ENCODE measurements at regions not wholly inside any gene's neighbourhood (a gene's known extent, or its start where the extent isn't known, plus 50 kb on each side); places are given as distances from the start of the nearest gene placed in this dataset.

- Histone ChIP-seq H3K27ac (no peak overlapping the region), H3K4me3 (no peak overlapping the region), H3K9me3 (no peaks in the 10 kb centered on the region), H3K27me3 (replicated peaks; ENCODE audit: insufficient read depth) (no peaks in the 10 kb centered on the region), H3K36me3 (no peaks in the 10 kb centered on the region), H3K4me1 (replicated peaks) (no peaks in the 10 kb centered on the region)
- TF ChIP-seq POLR2AphosphoS5 (IDR thresholded peaks at IDR 0.05) (no peak), POLR2A (IDR thresholded peaks at IDR 0.05) (no peak), CTCF (IDR thresholded peaks at IDR 0.05) (no peak)
- no peak for DNase-seq (ENCODE audit: low spot score)
- intact Hi-C loops (cut with DNase I): no loop called here
- 63% methylated on average over 1 of the region's 1 CpG for WGBS
Observed at GRCh38 chr14:44788612-44789011, 173.1 kb downstream of the KLHL28 start.

- intact Hi-C loops (cut with DNase I): no loop called here
- 81% methylated on average over 3 of the region's 3 CpGs for WGBS
- Histone ChIP-seq H3K4me3 (no peak overlapping the region), H3K36me3 (no peaks in the 10 kb centered on the region), H3K9me3 (no peaks in the 10 kb centered on the region), H3K27ac (no peak overlapping the region), H3K27me3 (replicated peaks; ENCODE audit: insufficient read depth) (no peaks in the 10 kb centered on the region), H3K4me1 (replicated peaks) (no peaks in the 10 kb centered on the region)
- TF ChIP-seq POLR2A (IDR thresholded peaks at IDR 0.05): no peak
- no peak for TF ChIP-seq CTCF (IDR thresholded peaks at IDR 0.05)
- no peak for DNase-seq (ENCODE audit: low spot score)
Observed at GRCh38 chr14:44785096-44785495, 176.7 kb downstream of the KLHL28 start.

- no peaks in the 10 kb centered on the region for H3K36me3 ChIP-seq
- no peaks in the 10 kb centered on the region for H3K27me3 ChIP-seq (replicated peaks; ENCODE audit: insufficient read depth)
- TF ChIP-seq POLR2AphosphoS5 (IDR thresholded peaks at IDR 0.05): no peak
- TF ChIP-seq CTCF (IDR thresholded peaks at IDR 0.05): no peak
- TF ChIP-seq POLR2A (IDR thresholded peaks at IDR 0.05): no peak
- H3K4me3 ChIP-seq: no peak overlapping the region
- H3K27ac ChIP-seq: no peak overlapping the region
- DNase-seq (ENCODE audit: low spot score): no peak
- no peaks in the 10 kb centered on the region for H3K4me1 ChIP-seq (replicated peaks)
- intact Hi-C loops (cut with DNase I): no loop called here
- H3K9me3 ChIP-seq: no peaks in the 10 kb centered on the region
Observed at GRCh38 chr14:44783901-44784300, 177.8 kb downstream of the KLHL28 start.

- DNase-seq (ENCODE audit: low spot score): no peak
- Histone ChIP-seq H3K36me3 (no peaks in the 10 kb centered on the region), H3K27ac (no peak overlapping the region), H3K4me3 (no peak overlapping the region), H3K27me3 (replicated peaks; ENCODE audit: insufficient read depth) (no peaks in the 10 kb centered on the region), H3K9me3 (no peaks in the 10 kb centered on the region), H3K4me1 (replicated peaks) (no peaks in the 10 kb centered on the region)
- intact Hi-C loops (cut with DNase I): no loop called here
- TF ChIP-seq POLR2AphosphoS5 (IDR thresholded peaks at IDR 0.05) (no peak), CTCF (IDR thresholded peaks at IDR 0.05) (no peak), POLR2A (IDR thresholded peaks at IDR 0.05) (no peak)
- WGBS: 52% methylated on average over 1 of the region's 1 CpG
Observed at GRCh38 chr14:44782775-44783238, 178.9 kb downstream of the KLHL28 start.

GRCh38 chr14:44780989-44781388 lies 180.8 kb downstream of the KLHL28 start:
- intact Hi-C loops (cut with DNase I): no loop called here
- Histone ChIP-seq H3K4me1 (replicated peaks) (no peaks in the 10 kb centered on the region), H3K27ac (no peak overlapping the region), H3K27me3 (replicated peaks; ENCODE audit: insufficient read depth) (no peaks in the 10 kb centered on the region), H3K4me3 (no peak overlapping the region), H3K9me3 (no peaks in the 10 kb centered on the region), H3K36me3 (no peaks in the 10 kb centered on the region)
- no peak for TF ChIP-seq POLR2AphosphoS5 (IDR thresholded peaks at IDR 0.05)
- no peak for DNase-seq (ENCODE audit: low spot score)
- WGBS: 58% methylated on average over 3 of the region's 3 CpGs

Measured in prostate gland (tissue), 2 donors.